Right cardiac atrium (tissue), 5 donors: ENCODE measurements at regions not wholly inside any gene's neighbourhood (a gene's known extent, or its start where the extent isn't known, plus 50 kb on each side); places are given as distances from the start of the nearest gene placed in this dataset.

Source experiments
- ATAC-seq, 2 donors: fragments of 200-7000 bp; cut with Tn5 transposase; one replicate each; pipeline versions ENCODE4 v1.8.0 to v1.9.1; 2020; ENCODE audit warnings: moderate library complexity in 2 of 2, mild to moderate bottlenecking in 1 of 2
- DNase-seq, 3 donors: peaks; one replicate each; pipeline ENCODE4 v3.0.0-alpha.2; 2020
- H3K27ac ChIP-seq: one replicate; pipeline ENCODE4 v1.5.1; 2013; ENCODE audit warnings: mild to moderate bottlenecking, low read length, control low read depth, moderate library complexity
- H3K27me3 ChIP-seq: one replicate; pipeline ENCODE4 v1.6.1; 2013; ENCODE audit not compliant: control insufficient read depth, insufficient read depth
- H3K4me1 ChIP-seq: one replicate; pipeline ENCODE4 v1.6.1; 2013; ENCODE audit warnings: low read length; ENCODE audit not compliant: control insufficient read depth, insufficient read depth
- H3K4me3 ChIP-seq: one replicate; pipeline ENCODE4 v1.5.1; 2013; ENCODE audit warnings: low read length, control low read depth
- H3K9me3 ChIP-seq: one replicate; pipeline ENCODE4 v1.6.1; 2013; ENCODE audit warnings: low read length; ENCODE audit not compliant: control insufficient read depth
- WGBS: extraction: QIAGEN DNeasy Blood & Tissue Kit; methylation state at CpG from one replicate; pipeline ENCODE4 v1.1.7; 2013; 5-methylcytosine and 5-hydroxymethylcytosine counted together
- intact Hi-C, 4 donors: fragments of 100-400 bp; cut with DNase I; formaldehyde crosslinking; loops; one replicate each; pipeline versions ENCODE4 v1.11.0 to v1.14.0; 2022 to 2023
- donor health status: healthy with polysubstance abuse.
- donor health status: DM: no; HTN: yes; CAD: no.
- donor health status: DM: no; HTN: no; CAD: no.
- donor health status: DM: no; HTN: yes; CAD: no; lungs with severe emphysema.
- donor health status: DM: yes; HTN: yes; CAD: no.

DNA sequence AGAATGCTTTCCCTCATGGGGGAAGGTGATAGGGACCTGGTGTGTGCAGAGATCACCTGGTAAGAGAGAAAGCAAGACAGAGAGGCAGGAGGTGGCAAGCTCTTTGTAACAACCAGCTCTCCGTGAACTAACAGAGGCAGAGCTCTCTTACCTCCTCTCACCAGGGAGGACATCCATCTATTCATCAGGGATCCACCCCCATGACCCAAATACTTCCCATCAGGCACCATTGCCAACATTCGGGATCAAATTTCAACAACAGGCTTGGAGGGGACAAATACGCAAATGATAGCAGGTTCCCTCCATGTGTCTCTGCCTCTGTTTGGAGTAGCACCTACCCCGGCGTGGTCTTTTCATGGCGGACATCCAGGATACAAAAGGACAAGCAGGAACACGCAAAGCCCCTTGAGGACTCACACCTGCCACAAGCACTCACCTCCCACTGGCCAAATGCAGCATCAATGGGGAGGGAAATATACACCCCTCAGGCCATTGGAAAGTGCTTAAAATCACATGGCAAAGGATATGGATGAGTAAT is 431.2 kb upstream of the AUTS2 start:
- no peak for ATAC-seq
- Histone ChIP-seq H3K9me3 (no peaks in the 10 kb centered on the region), H3K27ac (no peak overlapping the region), H3K27me3 (no peaks in the 10 kb centered on the region), H3K4me3 (no peak overlapping the region), H3K4me1 (no peaks in the 10 kb centered on the region)
- DNase-seq, result no peak
- WGBS, result 82% methylated on average over 7 of the region's 7 CpGs
- intact Hi-C loops, result no loop called here

DNA sequence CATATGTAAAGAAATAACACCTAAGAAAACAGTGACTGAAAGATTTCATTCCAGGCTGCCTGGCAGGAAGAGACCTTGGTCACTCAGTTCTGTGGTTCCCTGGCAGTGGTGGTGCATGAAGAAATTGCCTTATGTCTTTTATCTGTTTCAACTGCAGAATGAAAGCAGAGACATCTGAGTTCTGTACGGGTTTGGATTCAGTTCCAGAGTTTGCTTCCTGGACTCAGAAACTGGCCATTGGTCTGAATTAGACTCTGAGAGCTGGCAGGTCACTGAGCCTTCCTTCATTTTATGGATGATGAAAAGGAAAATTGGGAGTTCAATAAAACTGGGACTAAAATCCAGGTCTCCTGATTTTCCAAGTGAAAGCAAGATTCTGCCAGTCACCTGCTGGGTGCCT is 428.9 kb upstream of the AUTS2 start:
- intact Hi-C loops, result no loop called here
- ATAC-seq (no peak), DNase-seq (no peak)
- H3K27ac ChIP-seq, result no peak overlapping the region
- H3K4me3 ChIP-seq, result no peak overlapping the region
- no peaks in the 10 kb centered on the region for H3K9me3 ChIP-seq
- 34% methylated on average over 1 of the region's 1 CpG for WGBS
- peaks cover 2% of the 10 kb centered on the region for H3K4me1 ChIP-seq
- no peaks in the 10 kb centered on the region for H3K27me3 ChIP-seq

DNA sequence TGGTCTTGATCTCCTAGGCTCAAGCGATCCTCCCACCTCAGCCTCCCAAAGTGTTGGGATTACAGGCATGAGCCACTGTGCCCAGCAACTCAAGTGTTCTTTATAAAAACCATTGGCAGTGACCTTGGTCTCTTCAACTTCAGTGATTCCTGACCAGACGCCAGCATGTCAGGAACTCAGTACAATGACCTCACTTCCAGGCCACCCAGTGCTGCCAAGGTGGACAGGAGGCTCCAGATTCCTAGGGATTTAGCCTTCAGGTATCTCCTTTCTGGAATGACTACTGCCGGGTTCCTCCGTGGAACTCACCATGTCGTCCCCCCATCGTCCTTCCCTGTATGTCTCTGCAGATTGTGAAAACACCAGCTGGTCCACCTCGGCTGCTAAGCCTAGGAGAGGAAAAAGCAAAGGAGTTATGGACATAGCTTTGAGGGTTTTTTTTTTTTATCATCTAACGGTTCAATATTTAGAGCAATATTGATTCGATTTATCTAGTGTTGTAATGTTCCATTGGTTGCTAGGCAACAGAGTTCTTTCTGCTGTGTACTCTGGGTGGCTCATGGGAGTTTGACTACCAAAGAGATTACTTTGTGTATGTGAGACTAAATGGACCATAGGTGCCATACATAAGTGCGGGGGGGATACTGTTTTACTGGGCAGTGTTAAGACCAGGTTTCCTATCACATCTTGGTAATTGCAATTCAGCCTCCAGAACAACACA is 425.8 kb upstream of the AUTS2 start:
- Histone ChIP-seq H3K4me3 (no peak overlapping the region), H3K27ac (no peak overlapping the region), H3K9me3 (no peaks in the 10 kb centered on the region), H3K4me1 (peaks cover 2% of the 10 kb centered on the region), H3K27me3 (no peaks in the 10 kb centered on the region)
- intact Hi-C loops, result no loop called here
- DNase-seq (no peak), ATAC-seq (no peak)
- 80% methylated on average over 10 of the region's 10 CpGs for WGBS

DNA sequence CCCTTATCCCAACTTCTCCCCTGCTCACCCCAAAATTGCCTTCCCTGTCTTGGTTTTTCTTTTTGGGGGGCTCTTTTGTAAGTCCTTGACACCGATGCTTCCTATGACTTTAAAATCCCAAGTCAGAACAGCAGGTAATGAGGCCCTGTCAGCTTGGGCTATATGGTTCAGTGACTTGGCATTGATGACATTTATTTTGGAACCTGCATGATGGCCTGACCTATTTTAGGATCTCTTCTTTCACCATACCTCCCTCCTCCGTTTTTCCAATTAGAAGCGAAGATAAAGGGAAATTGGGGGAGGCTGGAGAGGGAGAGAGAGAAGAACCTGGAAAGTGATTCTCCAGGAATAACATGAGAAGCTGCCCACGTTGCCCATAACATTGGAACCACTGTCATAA is 424.9 kb upstream of the AUTS2 start:
- no peak overlapping the region for H3K27ac ChIP-seq
- no peaks in the 10 kb centered on the region for H3K27me3 ChIP-seq
- DNase-seq (no peak), ATAC-seq (no peak)
- intact Hi-C loops, result no loop called here
- H3K4me1 ChIP-seq, result peaks cover 2% of the 10 kb centered on the region
- WGBS, result 81% methylated on average over 4 of the region's 4 CpGs
- no peak overlapping the region for H3K4me3 ChIP-seq
- no peaks in the 10 kb centered on the region for H3K9me3 ChIP-seq

DNA sequence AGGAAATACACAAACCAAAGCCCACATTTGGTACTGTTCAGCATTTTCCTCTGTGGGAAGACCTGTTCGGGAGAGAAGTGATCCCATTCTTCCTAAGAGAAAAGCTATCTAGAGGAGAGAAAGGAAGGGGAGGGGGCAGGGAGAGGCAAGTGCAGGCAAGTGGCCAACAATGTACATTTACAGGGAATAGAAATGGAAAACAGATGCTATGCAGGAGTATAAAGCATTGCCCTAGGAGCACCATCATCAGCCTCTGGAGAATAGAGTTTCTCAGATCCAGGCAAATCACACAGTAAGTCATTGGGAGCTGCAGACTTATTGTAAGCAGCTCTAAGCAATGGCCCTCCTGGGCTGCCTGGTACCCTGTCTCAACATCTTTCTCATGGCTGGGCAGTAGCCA is 424.4 kb upstream of the AUTS2 start:
- Histone ChIP-seq H3K4me1 (peaks cover 2% of the 10 kb centered on the region), H3K9me3 (no peaks in the 10 kb centered on the region), H3K4me3 (no peak overlapping the region), H3K27ac (no peak overlapping the region), H3K27me3 (no peaks in the 10 kb centered on the region)
- ATAC-seq (no peak), DNase-seq (no peak)
- 67% methylated on average over 1 of the region's 1 CpG for WGBS
- intact Hi-C loops, result no loop called here

DNA sequence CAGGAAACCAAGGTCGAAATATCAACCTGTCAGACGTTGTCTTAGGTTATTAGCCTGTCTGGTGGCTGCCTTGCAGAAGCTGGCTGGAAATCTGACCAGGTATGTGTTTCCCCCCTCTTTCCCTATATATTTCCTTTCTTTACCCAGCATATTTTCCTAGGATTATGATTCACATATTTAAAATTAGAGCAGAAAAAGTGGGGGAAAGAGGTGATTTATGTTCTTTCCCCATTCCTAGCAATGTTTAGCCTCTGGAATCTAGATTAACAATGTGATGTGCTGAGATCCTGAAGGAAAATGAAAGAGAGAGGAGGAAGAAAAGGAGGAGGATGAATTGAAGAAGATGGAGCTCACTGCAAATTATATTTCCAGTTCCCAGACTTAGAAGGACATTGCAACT is 421.4 kb upstream of the AUTS2 start:
- Histone ChIP-seq H3K9me3 (no peaks in the 10 kb centered on the region), H3K27me3 (no peaks in the 10 kb centered on the region), H3K27ac (no peak overlapping the region), H3K4me1 (peaks cover 2% of the 10 kb centered on the region), H3K4me3 (no peak overlapping the region)
- DNase-seq (no peak), ATAC-seq (no peak)
- 79% methylated on average over 2 of the region's 2 CpGs for WGBS
- intact Hi-C loops, result no loop called here

DNA sequence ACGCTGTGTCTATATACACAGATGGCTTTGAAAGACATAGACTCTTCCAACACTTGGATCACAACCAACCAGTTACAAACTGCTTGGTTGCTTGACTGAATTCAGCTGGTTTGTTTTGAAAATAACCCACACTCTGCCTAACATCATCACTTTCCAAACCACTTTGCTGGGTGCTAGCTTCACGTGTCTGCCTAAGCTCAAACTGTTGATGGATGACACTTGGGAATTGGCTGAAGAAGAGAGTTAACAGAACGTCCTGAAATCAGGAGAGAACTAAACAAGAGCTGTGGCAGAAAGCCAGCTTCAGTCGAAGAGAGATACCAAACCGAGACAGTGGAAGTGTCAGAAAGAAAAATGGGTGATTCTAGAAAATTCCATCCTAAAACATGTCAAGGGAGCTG is 420.8 kb upstream of the AUTS2 start:
- peak overlapping the region; percentile 59 for H3K27ac ChIP-seq
- intact Hi-C loops, result no loop called here
- H3K4me3 ChIP-seq, result no peak overlapping the region
- H3K27me3 ChIP-seq, result no peaks in the 10 kb centered on the region
- DNase-seq (peak in 2 of 3 donors; percentile 20 to 60), ATAC-seq (peak; percentile 92 to 96)
- peaks cover under 1% of the 10 kb centered on the region for H3K4me1 ChIP-seq
- no peaks in the 10 kb centered on the region for H3K9me3 ChIP-seq
- whole genome bisulfite sequencing, result 29% methylated on average over 5 of the region's 5 CpGs

DNA sequence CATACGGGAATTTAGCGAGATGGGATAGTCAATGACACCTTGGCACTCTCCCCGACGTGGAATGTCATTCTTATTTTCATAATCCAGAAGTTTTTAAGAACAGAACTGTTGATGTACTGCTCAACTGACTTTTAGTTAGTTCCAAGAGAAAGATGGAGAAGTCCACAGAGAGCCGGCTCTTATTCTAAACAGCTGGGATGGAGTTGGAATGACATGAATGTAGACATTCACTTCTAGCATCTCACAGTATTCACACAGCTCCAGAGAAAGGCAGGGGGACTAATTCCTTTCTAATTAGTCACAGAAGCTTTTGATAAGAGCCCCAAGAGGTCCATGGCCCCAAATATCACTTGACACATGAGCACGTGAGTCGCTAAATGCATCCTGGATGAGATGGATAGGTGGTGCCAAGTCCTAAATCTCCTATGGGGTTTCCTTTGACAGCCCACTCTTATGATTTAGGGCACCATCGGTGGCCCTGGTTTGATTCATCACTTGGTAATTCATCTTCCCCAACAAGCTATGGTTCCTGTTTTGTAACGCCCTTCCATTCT is 420.3 kb upstream of the AUTS2 start:
- 35% methylated on average over 9 of the region's 9 CpGs for WGBS
- H3K4me3 ChIP-seq, result no peak overlapping the region
- no peaks in the 10 kb centered on the region for H3K4me1 ChIP-seq
- H3K27ac ChIP-seq, result peak overlapping the region; percentile 59
- intact Hi-C loops, result no loop called here
- peak; percentile 77 to 83 for ATAC-seq
- peak in 1 of 3 donors; percentile 61 for DNase-seq
- H3K9me3 ChIP-seq, result no peaks in the 10 kb centered on the region
- no peaks in the 10 kb centered on the region for H3K27me3 ChIP-seq

DNA sequence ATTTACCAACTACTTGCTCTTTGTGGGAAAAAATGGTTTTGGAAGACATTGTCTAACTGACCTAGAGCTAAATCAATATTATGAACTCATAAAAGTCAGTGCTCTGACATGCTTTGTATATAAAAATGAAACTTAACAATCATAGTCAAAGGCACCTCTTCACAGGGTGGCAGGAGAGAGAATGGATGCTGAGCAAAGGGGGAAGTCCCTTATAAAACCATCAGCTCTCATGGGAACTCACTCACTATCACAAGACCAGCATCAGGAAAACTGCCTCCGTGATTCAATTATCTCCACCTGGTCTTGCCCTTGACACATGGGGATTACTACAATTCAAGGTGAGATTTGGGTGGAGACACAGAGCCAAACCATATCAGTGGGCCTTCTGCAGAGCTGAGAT is 417.6 kb upstream of the AUTS2 start:
- ATAC-seq (no peak), DNase-seq (no peak)
- intact Hi-C loops, result no loop called here
- H3K4me1 ChIP-seq, result no peaks in the 10 kb centered on the region
- H3K27ac ChIP-seq, result no peak overlapping the region
- no peaks in the 10 kb centered on the region for H3K9me3 ChIP-seq
- 59% methylated on average over 1 of the region's 1 CpG for WGBS
- H3K27me3 ChIP-seq, result no peaks in the 10 kb centered on the region
- H3K4me3 ChIP-seq, result no peak overlapping the region

DNA sequence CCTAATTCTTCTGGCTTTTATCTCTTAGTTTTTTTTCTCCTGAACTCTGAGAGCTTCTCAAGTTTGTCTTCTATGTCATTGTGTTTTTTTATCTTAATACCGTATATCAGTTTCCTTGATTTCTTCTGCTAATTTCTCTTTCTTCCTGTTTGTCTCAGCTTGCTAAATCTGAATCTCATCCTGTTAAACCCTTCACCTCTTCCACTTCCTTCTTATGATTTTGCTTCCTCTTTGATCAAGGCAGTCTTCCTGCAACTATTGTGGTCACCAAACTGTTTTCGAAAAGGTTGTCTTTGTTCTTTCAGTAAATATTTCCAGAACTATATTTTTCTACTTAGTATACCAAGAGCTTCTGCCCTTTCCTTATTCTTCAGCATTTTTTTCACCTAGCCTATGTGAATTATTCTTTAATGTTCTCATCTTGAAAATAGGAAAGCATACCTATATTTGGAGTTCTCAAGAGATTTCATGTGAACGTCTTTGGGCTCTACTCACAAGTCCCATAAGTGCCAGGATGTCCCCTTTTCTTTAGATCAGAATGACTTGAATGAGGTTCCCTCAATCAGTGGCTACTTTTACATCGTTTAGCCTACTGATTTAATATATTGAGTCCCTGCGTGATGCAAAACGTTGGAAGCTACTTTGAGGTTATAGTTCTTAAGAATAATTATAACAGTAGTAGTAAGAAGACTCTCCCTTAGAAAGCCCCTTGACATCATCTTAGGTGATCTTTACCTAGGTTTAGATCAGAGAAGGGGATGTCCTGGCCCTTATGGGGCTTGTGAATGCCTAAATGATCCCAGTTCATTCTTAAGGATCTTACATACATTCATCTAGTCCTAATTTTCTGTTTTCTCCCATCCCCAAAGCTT is 415.4 kb upstream of the AUTS2 start:
- ATAC-seq (no peak), DNase-seq (no peak)
- Histone ChIP-seq H3K27ac (no peak overlapping the region), H3K27me3 (no peaks in the 10 kb centered on the region), H3K4me3 (no peak overlapping the region), H3K9me3 (no peaks in the 10 kb centered on the region), H3K4me1 (no peaks in the 10 kb centered on the region)
- intact Hi-C loops, result no loop called here
- 73% methylated on average over 6 of the region's 6 CpGs for WGBS

DNA sequence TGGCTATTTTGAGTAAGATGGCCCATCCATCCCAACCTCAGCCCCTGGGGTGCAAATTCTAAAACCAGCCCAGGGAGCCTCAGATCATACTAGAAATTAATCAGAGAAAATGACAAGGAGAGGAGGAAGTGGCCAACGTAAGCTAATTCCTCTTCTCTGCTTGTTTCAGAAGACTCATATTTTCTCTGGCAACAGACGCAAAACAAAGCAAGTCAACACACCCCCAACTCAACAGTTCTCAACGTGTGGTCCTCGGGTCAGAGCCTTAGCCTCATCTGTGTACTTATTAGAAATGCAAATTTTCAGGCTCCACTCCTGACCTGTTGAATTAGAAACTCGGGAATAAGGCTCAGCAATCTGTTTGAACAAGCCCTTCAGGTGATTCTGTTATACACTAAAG is 413.9 kb upstream of the AUTS2 start:
- no peak for DNase-seq
- Histone ChIP-seq H3K4me1 (no peaks in the 10 kb centered on the region), H3K9me3 (no peaks in the 10 kb centered on the region), H3K27me3 (no peaks in the 10 kb centered on the region), H3K27ac (no peak overlapping the region), H3K4me3 (no peak overlapping the region)
- WGBS, result 36% methylated on average over 5 of the region's 5 CpGs
- ATAC-seq, result no peak
- intact Hi-C loops, result no loop called here
